SK-N-SH treated with all-trans-retinoic acid at 6 μM for 48 hours (cell line): ENCODE measurements at regions not wholly inside any gene's neighbourhood (a gene's known extent, or its start where the extent isn't known, plus 50 kb on each side); places are given as distances from the start of the nearest gene placed in this dataset.

Experiments used
- ATAC-seq: fragments of 200-7000 bp; cut with Tn5 transposase; 3 replicates; pipeline ENCODE4 v1.9.1; 2020; ENCODE audit warnings: mild to moderate bottlenecking, moderate library complexity
- ARNTL ChIP-seq: fragments of 450-650 bp; formaldehyde crosslinking; IDR thresholded peaks from 2 replicates; pipeline ENCODE4 v1.5.0; 2020; ENCODE audit warnings: low read depth, mild to moderate bottlenecking, moderate library complexity, borderline replicate concordance
- CSDC2 ChIP-seq: fragments of 250-450 bp; sonication (Bioruptor Pico); IDR thresholded peaks from 2 replicates; pipeline ENCODE4 v1.5.0; 2020; ENCODE audit warnings: mild to moderate bottlenecking, moderate library complexity
- ESRRG ChIP-seq: fragments of 250-450 bp; sonication (Bioruptor Pico); IDR thresholded peaks from 2 replicates; pipeline ENCODE4 v1.6.1; 2021; ENCODE audit warnings: mild to moderate bottlenecking
- GLIS3 ChIP-seq: fragments of 250-450 bp; sonication (Bioruptor Pico); IDR thresholded peaks from 2 replicates; pipeline ENCODE4 v1.5.0; 2020; ENCODE audit warnings: mild to moderate bottlenecking, moderate library complexity
- ISL1 ChIP-seq: fragments of 250-450 bp; sonication (Bioruptor Pico); IDR thresholded peaks from 2 replicates; pipeline ENCODE4 v2.1.2; 2022; ENCODE audit warnings: mild to moderate bottlenecking, moderate library complexity
- OSR1 ChIP-seq: fragments of 250-450 bp; sonication (Bioruptor Pico); IDR thresholded peaks from 2 replicates; pipeline ENCODE4 v1.8.0; 2022; ENCODE audit warnings: moderate library complexity, mild to moderate bottlenecking, inconsistent platforms
- PPARA ChIP-seq: fragments of 250-450 bp; sonication (Bioruptor Pico); IDR thresholded peaks from 2 replicates; pipeline ENCODE4 v1.5.0; 2020; ENCODE audit warnings: mild to moderate bottlenecking, borderline replicate concordance
- RARB ChIP-seq: fragments of 250-450 bp; sonication (Bioruptor Pico); IDR thresholded peaks from 2 replicates; pipeline ENCODE4 v1.8.0; 2021; ENCODE audit warnings: mild to moderate bottlenecking, moderate library complexity
- SNAI2 ChIP-seq: fragments of 250-450 bp; sonication (Bioruptor Pico); IDR thresholded peaks from 2 replicates; pipeline ENCODE4 v1.5.0; 2020; ENCODE audit warnings: mild to moderate bottlenecking, moderate library complexity
- TCF4 ChIP-seq: fragments of 250-450 bp; sonication (Bioruptor Pico); IDR thresholded peaks from 2 replicates; pipeline ENCODE4 v1.8.0; 2021; ENCODE audit warnings: mild to moderate bottlenecking, moderate library complexity, borderline replicate concordance
- TOX ChIP-seq: fragments of 250-450 bp; sonication (Bioruptor Pico); IDR thresholded peaks from 2 replicates; pipeline ENCODE4 v1.8.0; 2021; ENCODE audit warnings: mild to moderate bottlenecking, moderate library complexity, borderline replicate concordance
- ZC3H10 ChIP-seq: fragments of 250-450 bp; sonication (Bioruptor Pico); IDR thresholded peaks from 2 replicates; pipeline ENCODE4 v1.5.1; 2021; ENCODE audit warnings: mild to moderate bottlenecking, moderate library complexity
- ZFP3 ChIP-seq: fragments of 250-450 bp; sonication (Bioruptor Pico); IDR thresholded peaks from 2 replicates; pipeline ENCODE4 v1.5.0; 2020; ENCODE audit warnings: mild to moderate bottlenecking, moderate library complexity
- ZFP30 ChIP-seq: fragments of 450-650 bp; formaldehyde crosslinking; IDR thresholded peaks from 2 replicates; pipeline ENCODE4 v1.5.0; 2022; ENCODE audit warnings: mild to moderate bottlenecking, moderate library complexity
- ZNF70 ChIP-seq: fragments of 450-650 bp; formaldehyde crosslinking; IDR thresholded peaks from 2 replicates; pipeline ENCODE4 v1.5.0; 2020; ENCODE audit warnings: mild to moderate bottlenecking, moderate library complexity
- ZNF8 ChIP-seq: fragments of 450-650 bp; formaldehyde crosslinking; IDR thresholded peaks from 2 replicates; pipeline ENCODE4 v1.5.0; 2020; ENCODE audit warnings: mild to moderate bottlenecking, moderate library complexity
- TF ChIP-seq, protein P1 (sequence below): fragments of 250-450 bp; sonication (Bioruptor Pico); IDR thresholded peaks from 2 replicates; pipeline ENCODE4 v1.5.0; 2020; ENCODE audit warnings: mild to moderate bottlenecking, moderate library complexity
- TF ChIP-seq, protein P2 (sequence below): fragments of 250-450 bp; sonication (Bioruptor Pico); IDR thresholded peaks from 2 replicates; pipeline ENCODE4 v1.5.1; 2020; ENCODE audit warnings: low read depth, mild to moderate bottlenecking, moderate library complexity
- TF ChIP-seq, protein P3 (sequence below): fragments of 250-450 bp; sonication (Bioruptor Pico); IDR thresholded peaks from 2 replicates; pipeline ENCODE4 v1.5.1; 2021; ENCODE audit warnings: mild to moderate bottlenecking, moderate library complexity
- TF ChIP-seq, protein P4 (sequence below): fragments of 250-450 bp; sonication (Bioruptor Pico); IDR thresholded peaks from 2 replicates; pipeline ENCODE4 v1.8.0; 2020; ENCODE audit warnings: mild to moderate bottlenecking, moderate library complexity, borderline replicate concordance
- TF ChIP-seq, protein P5 (sequence below): fragments of 250-450 bp; sonication (Bioruptor Pico); IDR thresholded peaks from 2 replicates; pipeline ENCODE4 v1.8.0; 2021; ENCODE audit warnings: low read depth, mild to moderate bottlenecking, moderate library complexity, borderline replicate concordance

DNA sequence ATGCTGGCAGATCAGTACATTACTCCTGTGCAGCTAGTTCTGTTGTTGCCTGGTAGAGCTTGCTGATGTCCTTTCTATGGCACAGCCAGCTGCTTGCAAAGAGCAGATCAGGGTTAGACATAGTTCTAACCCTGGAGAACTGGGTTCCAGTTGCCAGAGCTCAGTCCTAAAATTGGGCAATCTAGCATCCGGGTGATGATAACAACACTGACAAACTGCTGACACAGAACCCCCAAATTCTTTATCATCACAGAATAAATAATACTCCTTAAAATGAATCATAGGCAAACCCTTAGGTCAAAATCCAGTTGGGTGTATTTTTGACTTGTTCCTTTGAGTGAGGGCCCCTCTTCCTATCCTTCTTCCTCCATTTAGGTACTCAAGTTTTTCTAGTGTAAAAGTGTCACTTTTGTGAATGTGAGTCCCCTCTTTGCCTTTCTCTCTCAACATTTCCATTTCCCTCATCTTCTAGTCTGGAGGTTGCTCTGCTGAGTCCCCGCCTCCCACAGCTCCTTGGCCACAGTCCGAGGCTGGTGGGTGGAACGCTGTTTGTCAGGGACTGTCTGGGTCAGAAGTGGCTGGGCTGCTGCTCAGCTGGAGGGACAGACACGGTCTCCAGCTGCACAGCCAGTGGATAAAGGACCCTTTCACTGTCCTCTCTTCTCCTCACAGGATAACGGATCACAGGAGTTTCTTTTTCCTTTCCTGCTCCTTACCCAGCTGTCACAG, 93.6 kb upstream of the RASGEF1B start (continued):
- TF ChIP-seq PPARA (CRISPR knock-in tag) (no peak), GLIS3 (no peak), ZFP30 (CRISPR knock-in tag) (no peak)

DNA sequence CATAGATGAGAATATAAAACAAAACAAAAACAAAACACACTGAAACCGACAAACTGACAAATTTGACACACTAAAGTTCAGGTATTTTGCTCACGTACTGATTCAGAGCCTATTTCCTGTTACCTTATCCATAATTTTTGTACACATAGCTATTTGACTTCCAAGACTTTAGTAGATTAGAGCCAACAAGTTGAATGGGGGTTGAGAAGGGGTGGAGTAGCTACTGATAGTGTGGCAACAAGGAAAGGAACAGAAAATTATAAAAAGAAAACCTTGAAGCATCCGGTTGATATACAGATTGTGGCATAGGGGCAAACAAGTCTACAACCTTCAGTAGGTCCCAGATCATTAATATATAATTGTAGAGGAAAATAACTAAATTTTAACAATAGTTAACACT, 92.3 kb upstream of the RASGEF1B start:
- TF ChIP-seq, protein P1, sequence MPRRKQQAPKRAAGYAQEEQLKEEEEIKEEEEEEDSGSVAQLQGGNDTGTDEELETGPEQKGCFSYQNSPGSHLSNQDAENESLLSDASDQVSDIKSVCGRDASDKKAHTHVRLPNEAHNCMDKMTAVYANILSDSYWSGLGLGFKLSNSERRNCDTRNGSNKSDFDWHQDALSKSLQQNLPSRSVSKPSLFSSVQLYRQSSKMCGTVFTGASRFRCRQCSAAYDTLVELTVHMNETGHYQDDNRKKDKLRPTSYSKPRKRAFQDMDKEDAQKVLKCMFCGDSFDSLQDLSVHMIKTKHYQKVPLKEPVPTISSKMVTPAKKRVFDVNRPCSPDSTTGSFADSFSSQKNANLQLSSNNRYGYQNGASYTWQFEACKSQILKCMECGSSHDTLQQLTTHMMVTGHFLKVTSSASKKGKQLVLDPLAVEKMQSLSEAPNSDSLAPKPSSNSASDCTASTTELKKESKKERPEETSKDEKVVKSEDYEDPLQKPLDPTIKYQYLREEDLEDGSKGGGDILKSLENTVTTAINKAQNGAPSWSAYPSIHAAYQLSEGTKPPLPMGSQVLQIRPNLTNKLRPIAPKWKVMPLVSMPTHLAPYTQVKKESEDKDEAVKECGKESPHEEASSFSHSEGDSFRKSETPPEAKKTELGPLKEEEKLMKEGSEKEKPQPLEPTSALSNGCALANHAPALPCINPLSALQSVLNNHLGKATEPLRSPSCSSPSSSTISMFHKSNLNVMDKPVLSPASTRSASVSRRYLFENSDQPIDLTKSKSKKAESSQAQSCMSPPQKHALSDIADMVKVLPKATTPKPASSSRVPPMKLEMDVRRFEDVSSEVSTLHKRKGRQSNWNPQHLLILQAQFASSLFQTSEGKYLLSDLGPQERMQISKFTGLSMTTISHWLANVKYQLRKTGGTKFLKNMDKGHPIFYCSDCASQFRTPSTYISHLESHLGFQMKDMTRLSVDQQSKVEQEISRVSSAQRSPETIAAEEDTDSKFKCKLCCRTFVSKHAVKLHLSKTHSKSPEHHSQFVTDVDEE (CRISPR knock-in tag), result no peak
- no peak for TF ChIP-seq ZNF8 (CRISPR knock-in tag)
- TF ChIP-seq ZNF70 (CRISPR knock-in tag), result no peak
- no peak for TF ChIP-seq TOX (CRISPR knock-in tag)
- no peak for TF ChIP-seq CSDC2 (CRISPR knock-in tag)
- TF ChIP-seq ESRRG (CRISPR knock-in tag), result no peak
- no peak for TF ChIP-seq ZFP30 (CRISPR knock-in tag)
- TF ChIP-seq ZFP3, result no peak
- TF ChIP-seq, protein P2, sequence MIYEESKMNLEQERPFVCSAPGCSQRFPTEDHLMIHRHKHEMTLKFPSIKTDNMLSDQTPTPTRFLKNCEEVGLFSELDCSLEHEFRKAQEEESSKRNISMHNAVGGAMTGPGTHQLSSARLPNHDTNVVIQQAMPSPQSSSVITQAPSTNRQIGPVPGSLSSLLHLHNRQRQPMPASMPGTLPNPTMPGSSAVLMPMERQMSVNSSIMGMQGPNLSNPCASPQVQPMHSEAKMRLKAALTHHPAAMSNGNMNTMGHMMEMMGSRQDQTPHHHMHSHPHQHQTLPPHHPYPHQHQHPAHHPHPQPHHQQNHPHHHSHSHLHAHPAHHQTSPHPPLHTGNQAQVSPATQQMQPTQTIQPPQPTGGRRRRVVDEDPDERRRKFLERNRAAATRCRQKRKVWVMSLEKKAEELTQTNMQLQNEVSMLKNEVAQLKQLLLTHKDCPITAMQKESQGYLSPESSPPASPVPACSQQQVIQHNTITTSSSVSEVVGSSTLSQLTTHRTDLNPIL (CRISPR knock-in tag), result no peak
- TF ChIP-seq, protein P3, sequence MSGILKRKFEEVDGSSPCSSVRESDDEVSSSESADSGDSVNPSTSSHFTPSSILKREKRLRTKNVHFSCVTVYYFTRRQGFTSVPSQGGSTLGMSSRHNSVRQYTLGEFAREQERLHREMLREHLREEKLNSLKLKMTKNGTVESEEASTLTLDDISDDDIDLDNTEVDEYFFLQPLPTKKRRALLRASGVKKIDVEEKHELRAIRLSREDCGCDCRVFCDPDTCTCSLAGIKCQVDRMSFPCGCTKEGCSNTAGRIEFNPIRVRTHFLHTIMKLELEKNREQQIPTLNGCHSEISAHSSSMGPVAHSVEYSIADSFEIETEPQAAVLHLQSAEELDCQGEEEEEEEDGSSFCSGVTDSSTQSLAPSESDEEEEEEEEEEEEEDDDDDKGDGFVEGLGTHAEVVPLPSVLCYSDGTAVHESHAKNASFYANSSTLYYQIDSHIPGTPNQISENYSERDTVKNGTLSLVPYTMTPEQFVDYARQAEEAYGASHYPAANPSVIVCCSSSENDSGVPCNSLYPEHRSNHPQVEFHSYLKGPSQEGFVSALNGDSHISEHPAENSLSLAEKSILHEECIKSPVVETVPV, result no peak
- TF ChIP-seq, protein P4, sequence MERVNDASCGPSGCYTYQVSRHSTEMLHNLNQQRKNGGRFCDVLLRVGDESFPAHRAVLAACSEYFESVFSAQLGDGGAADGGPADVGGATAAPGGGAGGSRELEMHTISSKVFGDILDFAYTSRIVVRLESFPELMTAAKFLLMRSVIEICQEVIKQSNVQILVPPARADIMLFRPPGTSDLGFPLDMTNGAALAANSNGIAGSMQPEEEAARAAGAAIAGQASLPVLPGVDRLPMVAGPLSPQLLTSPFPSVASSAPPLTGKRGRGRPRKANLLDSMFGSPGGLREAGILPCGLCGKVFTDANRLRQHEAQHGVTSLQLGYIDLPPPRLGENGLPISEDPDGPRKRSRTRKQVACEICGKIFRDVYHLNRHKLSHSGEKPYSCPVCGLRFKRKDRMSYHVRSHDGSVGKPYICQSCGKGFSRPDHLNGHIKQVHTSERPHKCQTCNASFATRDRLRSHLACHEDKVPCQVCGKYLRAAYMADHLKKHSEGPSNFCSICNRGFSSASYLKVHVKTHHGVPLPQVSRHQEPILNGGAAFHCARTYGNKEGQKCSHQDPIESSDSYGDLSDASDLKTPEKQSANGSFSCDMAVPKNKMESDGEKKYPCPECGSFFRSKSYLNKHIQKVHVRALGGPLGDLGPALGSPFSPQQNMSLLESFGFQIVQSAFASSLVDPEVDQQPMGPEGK (CRISPR knock-in tag), result no peak
- no peak for TF ChIP-seq RARB (CRISPR knock-in tag)
- TF ChIP-seq ZC3H10 (CRISPR knock-in tag), result no peak
- TF ChIP-seq SNAI2 (CRISPR knock-in tag), result no peak
- ATAC-seq, result no peak

DNA sequence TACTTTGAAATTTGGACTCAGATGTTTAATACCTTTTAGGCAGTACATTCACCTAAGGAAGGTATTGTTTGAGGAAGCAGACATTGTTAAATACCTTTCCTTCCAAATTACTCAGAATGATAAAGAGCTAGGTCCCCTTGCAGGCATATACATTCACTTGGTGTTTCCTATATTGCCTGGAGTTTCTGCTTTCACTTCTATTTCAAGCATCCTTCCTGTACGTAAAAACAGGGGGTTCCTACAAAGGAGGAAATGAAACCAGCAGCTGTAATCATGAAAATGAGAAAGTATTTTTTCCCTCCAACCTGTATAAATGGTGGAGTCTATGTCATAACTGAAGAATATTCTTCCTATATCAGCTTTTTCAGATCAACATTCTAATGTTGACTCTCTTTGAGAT, 90.4 kb upstream of the RASGEF1B start:
- ATAC-seq, result no peak
- TF ChIP-seq ISL1 (CRISPR knock-in tag) (no peak), SNAI2 (CRISPR knock-in tag) (no peak), TCF4 (CRISPR knock-in tag) (no peak), CSDC2 (CRISPR knock-in tag) (no peak), OSR1 (CRISPR knock-in tag) (no peak), ZNF70 (CRISPR knock-in tag) (no peak), ESRRG (CRISPR knock-in tag) (no peak), ZFP30 (CRISPR knock-in tag) (no peak), ZNF8 (CRISPR knock-in tag) (no peak), PPARA (CRISPR knock-in tag) (no peak), ZC3H10 (CRISPR knock-in tag) (no peak), ARNTL (CRISPR knock-in tag) (no peak)
- TF ChIP-seq, protein P3, result no peak
- TF ChIP-seq, protein P4 (CRISPR knock-in tag), result no peak
- TF ChIP-seq, protein P5, sequence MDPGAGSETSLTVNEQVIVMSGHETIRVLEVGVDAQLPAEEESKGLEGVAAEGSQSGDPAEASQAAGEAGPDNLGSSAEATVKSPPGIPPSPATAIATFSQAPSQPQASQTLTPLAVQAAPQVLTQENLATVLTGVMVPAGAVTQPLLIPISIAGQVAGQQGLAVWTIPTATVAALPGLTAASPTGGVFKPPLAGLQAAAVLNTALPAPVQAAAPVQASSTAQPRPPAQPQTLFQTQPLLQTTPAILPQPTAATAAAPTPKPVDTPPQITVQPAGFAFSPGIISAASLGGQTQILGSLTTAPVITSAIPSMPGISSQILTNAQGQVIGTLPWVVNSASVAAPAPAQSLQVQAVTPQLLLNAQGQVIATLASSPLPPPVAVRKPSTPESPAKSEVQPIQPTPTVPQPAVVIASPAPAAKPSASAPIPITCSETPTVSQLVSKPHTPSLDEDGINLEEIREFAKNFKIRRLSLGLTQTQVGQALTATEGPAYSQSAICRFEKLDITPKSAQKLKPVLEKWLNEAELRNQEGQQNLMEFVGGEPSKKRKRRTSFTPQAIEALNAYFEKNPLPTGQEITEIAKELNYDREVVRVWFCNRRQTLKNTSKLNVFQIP, result no peak
